ENCODE measurements at regions not wholly inside any gene's neighbourhood (a gene's known extent, or its start where the extent isn't known, plus 50 kb on each side); places are given as distances from the start of the nearest gene placed in this dataset.

DNA sequence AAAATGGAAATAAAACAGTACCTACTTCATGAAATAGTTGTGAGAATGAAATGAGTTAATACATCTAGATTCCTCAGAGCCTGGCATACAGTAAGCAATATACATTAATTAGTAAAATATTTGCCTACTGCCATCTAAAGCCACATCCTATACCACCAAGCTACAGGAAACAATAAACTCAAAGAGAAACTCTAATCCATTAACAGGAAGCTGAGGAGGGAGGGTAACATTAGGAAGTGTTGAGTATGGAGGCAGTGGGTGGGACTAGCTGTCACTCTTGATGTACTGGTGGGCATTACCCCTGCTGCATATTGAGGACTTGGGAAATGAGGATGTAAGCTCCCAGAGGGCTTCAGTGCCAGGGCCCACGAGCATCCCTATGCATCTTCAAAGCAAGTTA, 396.5 kb downstream of the TNS1 start:
- no peak overlapping the region for H3K4me3 ChIP-seq (ENCODE audit: low read depth, low read length)
- no peak for DNase-seq (ENCODE audit: low read depth)
- TF ChIP-seq, protein P1, sequence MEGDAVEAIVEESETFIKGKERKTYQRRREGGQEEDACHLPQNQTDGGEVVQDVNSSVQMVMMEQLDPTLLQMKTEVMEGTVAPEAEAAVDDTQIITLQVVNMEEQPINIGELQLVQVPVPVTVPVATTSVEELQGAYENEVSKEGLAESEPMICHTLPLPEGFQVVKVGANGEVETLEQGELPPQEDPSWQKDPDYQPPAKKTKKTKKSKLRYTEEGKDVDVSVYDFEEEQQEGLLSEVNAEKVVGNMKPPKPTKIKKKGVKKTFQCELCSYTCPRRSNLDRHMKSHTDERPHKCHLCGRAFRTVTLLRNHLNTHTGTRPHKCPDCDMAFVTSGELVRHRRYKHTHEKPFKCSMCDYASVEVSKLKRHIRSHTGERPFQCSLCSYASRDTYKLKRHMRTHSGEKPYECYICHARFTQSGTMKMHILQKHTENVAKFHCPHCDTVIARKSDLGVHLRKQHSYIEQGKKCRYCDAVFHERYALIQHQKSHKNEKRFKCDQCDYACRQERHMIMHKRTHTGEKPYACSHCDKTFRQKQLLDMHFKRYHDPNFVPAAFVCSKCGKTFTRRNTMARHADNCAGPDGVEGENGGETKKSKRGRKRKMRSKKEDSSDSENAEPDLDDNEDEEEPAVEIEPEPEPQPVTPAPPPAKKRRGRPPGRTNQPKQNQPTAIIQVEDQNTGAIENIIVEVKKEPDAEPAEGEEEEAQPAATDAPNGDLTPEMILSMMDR (IDR thresholded peaks at IDR 0.05; ENCODE audit: insufficient read depth, low read length): no peak

DNA sequence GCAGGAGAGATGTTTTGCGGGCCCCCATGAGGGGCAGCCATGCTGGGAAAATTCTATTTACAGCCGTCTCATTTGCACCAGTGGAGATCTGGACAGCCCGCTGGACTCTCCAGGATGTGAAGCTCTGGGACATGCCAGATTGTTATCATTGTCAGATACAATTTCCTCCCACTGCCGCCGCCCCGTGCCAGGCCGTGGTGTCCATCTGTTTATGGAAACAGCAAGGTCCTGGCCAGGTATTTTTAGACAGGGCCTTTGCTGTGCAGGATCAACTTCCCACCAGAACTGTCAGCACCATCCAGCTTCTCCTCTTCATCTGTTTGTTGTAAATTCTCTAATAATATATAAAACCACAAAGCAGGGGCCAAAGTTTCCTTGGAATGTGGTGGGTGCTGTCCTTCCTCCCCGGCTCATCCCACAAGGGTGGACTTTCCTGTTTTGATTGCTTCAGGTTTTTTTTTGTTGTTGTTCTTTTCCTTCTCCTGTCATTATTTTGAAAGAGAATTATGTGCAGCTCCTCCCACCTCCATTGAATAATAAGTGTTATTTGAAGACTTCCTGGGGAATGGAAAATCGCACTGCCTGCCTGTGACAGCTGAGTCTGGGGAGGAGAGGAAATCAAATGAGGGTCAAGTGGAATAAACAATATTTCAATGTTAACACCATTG, 398.1 kb downstream of the TNS1 start:
- no peak overlapping the region for H3K4me3 ChIP-seq (ENCODE audit: low read depth, low read length)
- TF ChIP-seq, protein P1 (IDR thresholded peaks at IDR 0.05; ENCODE audit: insufficient read depth, low read length): no peak
- no peak for DNase-seq (ENCODE audit: low read depth)

DNA sequence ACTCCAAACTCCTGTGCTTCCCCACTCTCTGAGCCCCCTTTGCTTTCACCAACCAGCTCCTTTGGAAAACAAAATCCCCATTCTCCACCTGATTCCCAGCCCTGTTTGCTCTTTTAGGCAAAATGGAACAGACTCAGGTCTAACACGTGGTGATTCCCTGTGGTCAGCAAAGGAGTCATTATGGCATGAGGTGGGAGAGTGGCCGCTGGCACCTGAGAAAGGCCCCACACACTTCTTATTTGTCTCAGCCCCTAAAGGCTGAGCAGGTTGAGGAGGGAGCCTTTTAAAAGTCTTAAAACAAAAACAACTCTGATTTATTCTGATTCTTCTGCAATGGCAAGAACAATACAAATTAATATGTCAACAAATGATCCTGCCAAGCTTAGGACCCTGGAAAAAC, 401.2 kb downstream of the TNS1 start:
- H3K4me3 ChIP-seq (ENCODE audit: low read depth, low read length): no peak overlapping the region
- no peak for DNase-seq (ENCODE audit: low read depth)
- TF ChIP-seq, protein P1 (IDR thresholded peaks at IDR 0.05; ENCODE audit: insufficient read depth, low read length): no peak

DNA sequence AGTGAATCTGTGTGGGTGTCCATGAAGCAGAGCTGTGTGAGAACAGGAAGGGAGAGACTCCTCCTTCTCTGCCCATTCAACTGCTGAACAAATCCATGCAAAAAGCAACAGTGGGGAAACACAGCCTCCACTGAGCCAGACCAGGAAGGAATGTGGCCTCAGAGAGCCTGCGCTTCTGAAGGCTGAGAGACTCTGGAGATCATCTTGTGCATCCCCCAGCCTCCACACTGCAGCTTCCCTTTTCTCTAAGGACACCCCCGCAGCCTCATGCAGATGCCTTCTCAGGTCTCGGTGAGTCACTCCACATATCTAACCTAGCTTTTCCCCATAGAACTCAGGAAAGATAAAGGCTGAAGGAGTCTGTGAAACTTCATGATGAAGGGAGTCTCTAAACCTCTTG, 402.9 kb downstream of the TNS1 start:
- no peak for DNase-seq (ENCODE audit: low read depth)
- no peak overlapping the region for H3K4me3 ChIP-seq (ENCODE audit: low read depth, low read length)
- TF ChIP-seq, protein P1 (IDR thresholded peaks at IDR 0.05; ENCODE audit: insufficient read depth, low read length): no peak

DNA sequence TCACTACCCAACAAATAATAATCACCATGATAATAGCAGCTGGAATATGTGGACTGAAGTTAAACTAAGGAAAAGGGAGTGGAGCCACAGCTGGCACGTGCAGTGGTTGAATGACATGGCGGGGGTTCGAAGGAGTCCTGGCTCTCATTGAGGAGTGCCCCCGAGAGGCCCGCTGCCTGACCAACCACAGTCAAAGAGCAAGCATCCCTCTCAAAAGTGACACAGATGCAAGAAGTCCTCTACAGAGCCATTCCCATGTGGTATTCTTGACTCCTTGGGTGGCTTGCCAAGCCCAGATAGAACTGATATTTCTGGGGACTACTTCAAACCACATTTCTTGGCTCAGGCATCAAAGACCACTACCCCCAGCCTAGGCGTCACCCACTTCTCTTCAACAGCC, 405.1 kb downstream of the TNS1 start:
- no peak overlapping the region for H3K4me3 ChIP-seq (ENCODE audit: low read depth, low read length)
- TF ChIP-seq, protein P1 (IDR thresholded peaks at IDR 0.05; ENCODE audit: insufficient read depth, low read length): no peak
- DNase-seq (ENCODE audit: low read depth): no peak

DNA sequence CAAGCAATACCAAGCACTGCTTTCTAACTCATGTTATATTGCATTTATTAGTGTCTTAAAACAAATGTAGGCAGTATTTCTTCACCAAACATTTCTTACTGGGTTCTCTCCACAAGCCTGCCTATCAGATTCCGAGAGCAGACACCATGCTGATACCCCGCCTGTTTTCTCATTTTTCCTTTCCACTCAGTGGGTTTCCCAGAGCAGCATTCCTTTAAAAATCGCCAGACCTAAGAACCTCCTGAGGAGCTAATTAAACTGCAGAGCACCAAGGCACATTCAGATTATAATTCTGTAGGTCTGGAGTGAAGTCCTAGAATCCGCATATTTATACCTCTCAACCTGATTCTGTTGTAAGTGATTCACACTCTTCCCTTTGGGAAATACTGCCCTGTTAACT, 405.6 kb downstream of the TNS1 start:
- H3K4me3 ChIP-seq (ENCODE audit: low read depth, low read length): no peak overlapping the region
- no peak for DNase-seq (ENCODE audit: low read depth)
- TF ChIP-seq, protein P1 (IDR thresholded peaks at IDR 0.05; ENCODE audit: insufficient read depth, low read length): no peak

DNA sequence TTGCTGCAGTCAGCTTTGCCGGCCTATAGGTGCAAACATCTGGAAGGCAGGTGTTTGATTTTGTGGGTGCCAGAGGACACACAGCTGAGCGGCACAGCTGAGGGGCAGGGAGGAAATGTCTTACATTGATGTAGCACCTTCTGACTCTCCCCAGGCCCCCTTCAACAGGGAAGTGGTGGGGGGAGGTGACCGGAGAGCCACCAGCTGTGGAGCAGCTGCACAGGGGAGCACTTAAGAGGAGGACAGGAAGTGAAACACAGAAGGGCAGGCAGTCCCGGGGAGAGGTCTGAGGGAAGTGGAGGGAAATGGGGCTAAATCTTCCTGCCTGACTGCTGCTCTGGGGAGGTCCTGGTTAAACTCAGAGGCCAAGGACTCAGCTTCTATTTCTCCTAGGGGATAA, 409.1 kb downstream of the TNS1 start:
- no peak overlapping the region for H3K4me3 ChIP-seq (ENCODE audit: low read depth, low read length)
- no peak for DNase-seq (ENCODE audit: low read depth)
- TF ChIP-seq, protein P1 (IDR thresholded peaks at IDR 0.05; ENCODE audit: insufficient read depth, low read length): no peak

Data from fibroblast of the aortic adventitia (primary cell).